MCF 10A (cell line): ENCODE measurements at regions not wholly inside any gene's neighbourhood (a gene's known extent, or its start where the extent isn't known, plus 50 kb on each side); places are given as distances from the start of the nearest gene placed in this dataset.
"Not testable (repeated sequence)": the region's sequence is repeated elsewhere in the genome, so short reads cannot be mapped to it uniquely, and the experiment has no call there.

ENCODE experiments used
- BruUV-seq: library from RNA; stranded (reverse); fragments of 400-500 nt; replicated peaks from 2 replicates; lab custom pipeline; 2021; lab: Mats Ljungman, UMichigan
- CTCF ChIA-PET: fragments of 300-600 bp; sonication (Branson Sonifier 250); formaldehyde crosslinking; extraction: SDS; loops from one replicate; lab custom pipeline; 2021; ENCODE audit warnings: antibody characterized with exemption, inconsistent platforms; lab: Yijun Ruan, JAX
- POLR2A ChIA-PET: fragments of 300-600, 350-650 bp; sonication (Branson Sonifier 250); formaldehyde crosslinking; extraction: SDS; loops from one replicate; lab custom pipeline; 2020; ENCODE audit warnings: antibody characterized with exemption, inconsistent platforms; lab: Yijun Ruan, JAX
- DNase-seq: peaks from one replicate; pipeline ENCODE4 v3.0.0-alpha.2; 2018; ENCODE audit not compliant: unreplicated experiment
- H3K27ac Mint-ChIP-seq: one replicate; pipeline ENCODE4 v1.8.0; 2022; ENCODE audit warnings: mild to moderate bottlenecking, low read depth, mixed read lengths; ENCODE audit not compliant: unreplicated experiment
- H3K27me3 Mint-ChIP-seq: one replicate; pipeline ENCODE4 v1.8.0; 2022; ENCODE audit warnings: mixed read lengths; ENCODE audit not compliant: insufficient read depth, unreplicated experiment
- H3K36me3 Mint-ChIP-seq: one replicate; pipeline ENCODE4 v1.8.0; 2022; ENCODE audit warnings: mild to moderate bottlenecking, moderate library complexity, mixed read lengths; ENCODE audit not compliant: insufficient read depth, unreplicated experiment
- H3K4me1 Mint-ChIP-seq: one replicate; pipeline ENCODE4 v1.8.0; 2022; ENCODE audit warnings: mixed read lengths; ENCODE audit not compliant: insufficient read depth, unreplicated experiment
- H3K4me3 Mint-ChIP-seq: one replicate; pipeline ENCODE4 v1.8.0; 2022; ENCODE audit warnings: mild to moderate bottlenecking, moderate library complexity, mixed read lengths; ENCODE audit not compliant: unreplicated experiment
- H3K9me3 Mint-ChIP-seq: one replicate; pipeline ENCODE4 v1.8.0; 2022; ENCODE audit warnings: mixed read lengths; ENCODE audit not compliant: unreplicated experiment
- intact Hi-C: fragments of 100-400 bp; cut with micrococcal nuclease; formaldehyde crosslinking; loops from 2 replicates; pipeline ENCODE4 v1.14.1; 2022
- TF ChIP-seq, protein P1 (sequence below): fragments of 200-600 bp; IDR thresholded peaks from one replicate; pipeline ENCODE4 v1.8.0; 2022; ENCODE audit warnings: antibody characterized with exemption, mild to moderate bottlenecking; ENCODE audit not compliant: unreplicated experiment

GRCh38 chr3:30477149-30477921, 129.1 kb upstream of the TGFBR2 start:
- BruUV-seq = no TSS peak
- Mint-ChIP-seq H3K9me3 (no peaks in the 10 kb centered on the region), H3K4me1 (peaks cover 40% of the 10 kb centered on the region), H3K27me3 (no peaks in the 10 kb centered on the region), H3K4me3 (no peak overlapping the region), H3K36me3 (no peaks in the 10 kb centered on the region), H3K27ac (peak overlapping the region; percentile 72)
- CTCF ChIA-PET = interaction anchor here (0.8 to 2.1 kb wide), 3 partner anchors 9 to 216 kb away, joined by 3 to 7 read pairs (median 4); partner anchors contain the start of gene TGFBR2
- no peak for DNase-seq
- TF ChIP-seq, protein P1, sequence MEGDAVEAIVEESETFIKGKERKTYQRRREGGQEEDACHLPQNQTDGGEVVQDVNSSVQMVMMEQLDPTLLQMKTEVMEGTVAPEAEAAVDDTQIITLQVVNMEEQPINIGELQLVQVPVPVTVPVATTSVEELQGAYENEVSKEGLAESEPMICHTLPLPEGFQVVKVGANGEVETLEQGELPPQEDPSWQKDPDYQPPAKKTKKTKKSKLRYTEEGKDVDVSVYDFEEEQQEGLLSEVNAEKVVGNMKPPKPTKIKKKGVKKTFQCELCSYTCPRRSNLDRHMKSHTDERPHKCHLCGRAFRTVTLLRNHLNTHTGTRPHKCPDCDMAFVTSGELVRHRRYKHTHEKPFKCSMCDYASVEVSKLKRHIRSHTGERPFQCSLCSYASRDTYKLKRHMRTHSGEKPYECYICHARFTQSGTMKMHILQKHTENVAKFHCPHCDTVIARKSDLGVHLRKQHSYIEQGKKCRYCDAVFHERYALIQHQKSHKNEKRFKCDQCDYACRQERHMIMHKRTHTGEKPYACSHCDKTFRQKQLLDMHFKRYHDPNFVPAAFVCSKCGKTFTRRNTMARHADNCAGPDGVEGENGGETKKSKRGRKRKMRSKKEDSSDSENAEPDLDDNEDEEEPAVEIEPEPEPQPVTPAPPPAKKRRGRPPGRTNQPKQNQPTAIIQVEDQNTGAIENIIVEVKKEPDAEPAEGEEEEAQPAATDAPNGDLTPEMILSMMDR = no peak
- intact Hi-C loops = no loop called here
- POLR2A ChIA-PET = interaction anchor here (0.8 to 2.0 kb wide), 9 partner anchors 9 to 132 kb away, joined by 3 to 7 read pairs (median 4); no protein-coding TSS in a partner anchor

- H3K36me3 Mint-ChIP-seq, BruUV-seq, intact Hi-C loops, POLR2A ChIA-PET, H3K27me3 Mint-ChIP-seq, H3K4me3 Mint-ChIP-seq, H3K9me3 Mint-ChIP-seq, DNase-seq, H3K27ac Mint-ChIP-seq, CTCF ChIA-PET: not testable (repeated sequence)
- peaks cover 30% of the 10 kb centered on the region for H3K4me1 Mint-ChIP-seq
Measured at GRCh38 chr3:30479737-30480136, 126.7 kb upstream of the TGFBR2 start.

DNA sequence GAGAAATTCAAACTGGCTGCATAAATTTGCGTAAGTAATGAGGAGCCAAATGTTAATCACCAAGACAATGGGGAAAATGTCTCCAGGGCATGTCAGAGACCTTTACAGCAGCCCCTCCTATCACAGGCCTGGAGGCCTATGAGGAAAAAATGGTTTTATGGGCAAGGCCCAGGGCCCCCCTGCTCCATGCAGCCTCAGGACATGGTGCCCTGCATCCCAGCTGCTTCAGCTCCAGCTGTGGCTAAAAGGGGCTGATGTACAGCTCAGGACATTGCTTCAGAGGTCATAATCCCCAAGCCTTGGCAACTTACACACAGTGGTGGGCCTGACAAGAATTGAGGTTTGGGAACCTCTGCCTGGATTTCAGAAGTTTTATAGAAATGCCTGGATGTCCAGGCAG, 126.2 kb upstream of the TGFBR2 start:
- H3K36me3 Mint-ChIP-seq, H3K27ac Mint-ChIP-seq, H3K9me3 Mint-ChIP-seq, CTCF ChIA-PET, BruUV-seq, POLR2A ChIA-PET, H3K4me3 Mint-ChIP-seq, intact Hi-C loops, H3K27me3 Mint-ChIP-seq, DNase-seq: not testable (repeated sequence)
- H3K4me1 Mint-ChIP-seq = peaks cover 25% of the 10 kb centered on the region

- H3K36me3 Mint-ChIP-seq = no peaks in the 10 kb centered on the region
- CTCF ChIA-PET = interaction anchor here (0.6 kb wide), 1 partner anchor 1815 kb away, joined by 3 read pairs; no protein-coding TSS in a partner anchor
- H3K4me1 Mint-ChIP-seq = peaks cover 21% of the 10 kb centered on the region
- no peak overlapping the region for H3K4me3 Mint-ChIP-seq
- POLR2A ChIA-PET = no interaction called here
- TF ChIP-seq, protein P1 = no peak
- BruUV-seq = no TSS peak
- H3K9me3 Mint-ChIP-seq = no peaks in the 10 kb centered on the region
- intact Hi-C loops = no loop called here
- DNase-seq = no peak
- H3K27me3 Mint-ChIP-seq = no peaks in the 10 kb centered on the region
- H3K27ac Mint-ChIP-seq = no peak overlapping the region
Measured at GRCh38 chr3:30480587-30480986, 125.8 kb upstream of the TGFBR2 start.

GRCh38 chr3:30481241-30481640, 125.2 kb upstream of the TGFBR2 start:
- no peak for DNase-seq
- Mint-ChIP-seq H3K9me3 (no peaks in the 10 kb centered on the region), H3K36me3 (no peaks in the 10 kb centered on the region), H3K27ac (no peak overlapping the region), H3K27me3 (no peaks in the 10 kb centered on the region), H3K4me1 (peaks cover 15% of the 10 kb centered on the region), H3K4me3 (no peak overlapping the region)
- CTCF ChIA-PET = no interaction called here
- TF ChIP-seq, protein P1 = no peak
- BruUV-seq = no TSS peak
- POLR2A ChIA-PET = no interaction called here
- intact Hi-C loops = no loop called here

GRCh38 chr3:30484229-30484628, 122.2 kb upstream of the TGFBR2 start:
- H3K27ac Mint-ChIP-seq, H3K27me3 Mint-ChIP-seq, H3K36me3 Mint-ChIP-seq, BruUV-seq, H3K4me3 Mint-ChIP-seq, H3K9me3 Mint-ChIP-seq, CTCF ChIA-PET, intact Hi-C loops, DNase-seq, H3K4me1 Mint-ChIP-seq: not testable (repeated sequence)
- POLR2A ChIA-PET = interaction anchor here (1.0 kb wide), 1 partner anchor 12 kb away, joined by 3 read pairs; no protein-coding TSS in a partner anchor
